Mesothelial cell of epicardium (in vitro differentiated cells): ENCODE measurements at regions not wholly inside any gene's neighbourhood (a gene's known extent, or its start where the extent isn't known, plus 50 kb on each side); places are given as distances from the start of the nearest gene placed in this dataset.

Source experiments
- DNase-seq, 2 experiments: peaks; one replicate each; pipeline ENCODE4 v3.0.0; 2021; ENCODE audit warnings: low spot score in 2 of 2; ENCODE audit not compliant: unreplicated experiment in 2 of 2
- H3K27ac Mint-ChIP-seq: 2 replicates; pipeline ENCODE4 v1.8.0; 2021; ENCODE audit warnings: mixed read lengths
- H3K27me3 Mint-ChIP-seq: 2 replicates; pipeline ENCODE4 v1.8.0; 2021; ENCODE audit warnings: low read depth, mixed read lengths
- H3K36me3 Mint-ChIP-seq: 2 replicates; pipeline ENCODE4 v1.8.0; 2021; ENCODE audit warnings: mixed read lengths
- H3K4me1 Mint-ChIP-seq: 2 replicates; pipeline ENCODE4 v1.8.0; 2021; ENCODE audit warnings: mixed read lengths
- H3K4me3 Mint-ChIP-seq: 2 replicates; pipeline ENCODE4 v1.8.0; 2021; ENCODE audit warnings: mild to moderate bottlenecking, moderate library complexity, mixed read lengths
- H3K9me3 Mint-ChIP-seq: 2 replicates; pipeline ENCODE4 v1.8.0; 2021; ENCODE audit warnings: mixed read lengths
- TF ChIP-seq, protein P1 (sequence below): fragments of 200-600 bp; sonication (generic); IDR thresholded peaks from one replicate; pipeline ENCODE4 v1.5.0; 2021; ENCODE audit warnings: antibody characterized with exemption; ENCODE audit not compliant: unreplicated experiment

DNA sequence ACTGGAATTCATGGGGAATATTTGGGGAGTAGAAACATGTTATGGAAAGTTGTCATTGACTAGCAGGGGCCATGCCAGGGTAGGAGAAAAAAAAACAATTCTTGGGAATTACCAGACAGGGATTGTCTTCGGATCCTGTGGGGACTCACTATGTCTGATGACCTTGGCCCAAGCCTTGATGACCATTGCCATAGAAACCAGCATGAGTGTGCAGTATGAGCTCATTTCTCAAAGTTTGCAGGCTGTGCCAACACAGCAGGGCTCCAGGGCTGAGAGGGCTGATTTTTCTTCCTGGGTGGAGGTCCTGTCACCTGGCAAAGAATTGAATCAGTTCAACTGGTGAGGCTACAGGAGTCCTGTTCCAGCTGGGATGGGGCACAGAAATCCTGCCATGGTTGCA lies 198.3 kb downstream of the ADRA2A start:
- TF ChIP-seq, protein P1, sequence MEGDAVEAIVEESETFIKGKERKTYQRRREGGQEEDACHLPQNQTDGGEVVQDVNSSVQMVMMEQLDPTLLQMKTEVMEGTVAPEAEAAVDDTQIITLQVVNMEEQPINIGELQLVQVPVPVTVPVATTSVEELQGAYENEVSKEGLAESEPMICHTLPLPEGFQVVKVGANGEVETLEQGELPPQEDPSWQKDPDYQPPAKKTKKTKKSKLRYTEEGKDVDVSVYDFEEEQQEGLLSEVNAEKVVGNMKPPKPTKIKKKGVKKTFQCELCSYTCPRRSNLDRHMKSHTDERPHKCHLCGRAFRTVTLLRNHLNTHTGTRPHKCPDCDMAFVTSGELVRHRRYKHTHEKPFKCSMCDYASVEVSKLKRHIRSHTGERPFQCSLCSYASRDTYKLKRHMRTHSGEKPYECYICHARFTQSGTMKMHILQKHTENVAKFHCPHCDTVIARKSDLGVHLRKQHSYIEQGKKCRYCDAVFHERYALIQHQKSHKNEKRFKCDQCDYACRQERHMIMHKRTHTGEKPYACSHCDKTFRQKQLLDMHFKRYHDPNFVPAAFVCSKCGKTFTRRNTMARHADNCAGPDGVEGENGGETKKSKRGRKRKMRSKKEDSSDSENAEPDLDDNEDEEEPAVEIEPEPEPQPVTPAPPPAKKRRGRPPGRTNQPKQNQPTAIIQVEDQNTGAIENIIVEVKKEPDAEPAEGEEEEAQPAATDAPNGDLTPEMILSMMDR: no peak
- no peak overlapping the region for H3K27ac Mint-ChIP-seq
- no peak for DNase-seq
- no peak overlapping the region for H3K4me3 Mint-ChIP-seq
- no peaks in the 10 kb centered on the region for H3K4me1 Mint-ChIP-seq
- no peaks in the 10 kb centered on the region for H3K9me3 Mint-ChIP-seq
- H3K27me3 Mint-ChIP-seq: peaks cover 42% of the 10 kb centered on the region
- no peaks in the 10 kb centered on the region for H3K36me3 Mint-ChIP-seq

DNA sequence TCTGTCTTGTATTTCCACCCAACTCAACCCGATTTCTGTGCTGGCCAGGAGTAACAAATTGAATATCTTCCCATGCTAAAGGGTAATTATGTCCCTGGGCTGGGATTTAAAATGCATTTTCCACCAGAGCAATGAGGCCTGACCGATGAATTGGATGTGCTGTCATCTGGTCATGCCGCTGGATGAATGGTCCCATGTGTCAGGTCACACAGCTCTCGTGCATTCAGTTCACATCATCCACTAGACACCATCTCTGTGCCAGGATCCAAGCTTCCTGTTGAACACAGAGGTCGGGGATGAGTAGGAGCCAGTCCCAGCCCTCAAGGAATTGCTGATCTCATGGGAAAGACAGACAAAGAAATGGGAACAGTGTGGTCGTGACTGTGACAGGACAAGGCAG lies 200.8 kb downstream of the ADRA2A start:
- no peak for DNase-seq
- Mint-ChIP-seq H3K27me3 (peaks cover 36% of the 10 kb centered on the region), H3K4me3 (no peak overlapping the region), H3K27ac (no peak overlapping the region), H3K36me3 (no peaks in the 10 kb centered on the region), H3K4me1 (no peaks in the 10 kb centered on the region), H3K9me3 (no peaks in the 10 kb centered on the region)
- TF ChIP-seq, protein P1: no peak

DNA sequence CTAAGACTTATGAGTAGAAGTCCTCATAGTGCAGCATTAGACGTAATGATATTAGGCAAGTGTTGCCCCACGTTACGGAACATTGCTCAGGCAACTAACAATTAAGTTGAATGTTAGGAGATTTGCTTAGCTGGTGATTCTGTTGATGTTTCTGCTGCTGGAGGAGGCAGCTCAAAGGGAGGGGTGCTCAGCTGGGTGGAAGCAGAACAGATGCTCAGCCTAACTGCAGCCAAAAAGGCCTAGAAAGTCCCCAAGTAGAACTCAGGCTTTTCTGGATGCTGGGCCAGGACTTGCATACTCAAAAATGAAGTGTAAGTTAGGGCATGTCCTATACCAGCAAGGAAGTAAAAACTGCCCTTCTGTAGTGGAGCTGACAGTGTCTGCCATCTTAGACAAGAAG lies 201.4 kb downstream of the ADRA2A start:
- no peak for DNase-seq
- Mint-ChIP-seq H3K9me3 (no peaks in the 10 kb centered on the region), H3K27me3 (peaks cover 35% of the 10 kb centered on the region), H3K4me1 (no peaks in the 10 kb centered on the region), H3K4me3 (no peak overlapping the region), H3K36me3 (no peaks in the 10 kb centered on the region), H3K27ac (no peak overlapping the region)
- TF ChIP-seq, protein P1: no peak

DNA sequence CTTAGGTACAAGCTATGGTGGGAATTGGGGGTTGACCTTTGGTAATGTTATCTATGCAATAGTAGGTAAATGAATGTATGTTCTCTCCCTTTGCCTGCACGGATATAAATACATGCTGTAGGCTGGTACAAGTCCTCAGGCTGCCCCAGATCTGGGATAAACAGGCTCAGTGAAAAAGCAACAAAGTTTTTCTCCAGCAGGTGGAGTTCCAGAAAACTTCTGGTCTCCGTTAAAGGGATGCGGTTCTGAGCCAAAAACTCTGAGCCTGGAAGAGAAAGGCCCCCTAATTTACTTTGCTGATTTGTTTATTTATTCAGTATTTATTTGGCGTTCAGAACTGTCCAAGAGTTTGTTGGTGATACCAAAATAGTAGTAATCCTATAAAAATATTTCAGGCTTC lies 204.7 kb downstream of the ADRA2A start:
- DNase-seq: no peak
- Mint-ChIP-seq H3K4me1 (no peaks in the 10 kb centered on the region), H3K9me3 (no peaks in the 10 kb centered on the region), H3K27ac (no peak overlapping the region), H3K36me3 (no peaks in the 10 kb centered on the region), H3K27me3 (peaks cover 28% of the 10 kb centered on the region), H3K4me3 (no peak overlapping the region)
- TF ChIP-seq, protein P1: peak; percentile 61

DNA sequence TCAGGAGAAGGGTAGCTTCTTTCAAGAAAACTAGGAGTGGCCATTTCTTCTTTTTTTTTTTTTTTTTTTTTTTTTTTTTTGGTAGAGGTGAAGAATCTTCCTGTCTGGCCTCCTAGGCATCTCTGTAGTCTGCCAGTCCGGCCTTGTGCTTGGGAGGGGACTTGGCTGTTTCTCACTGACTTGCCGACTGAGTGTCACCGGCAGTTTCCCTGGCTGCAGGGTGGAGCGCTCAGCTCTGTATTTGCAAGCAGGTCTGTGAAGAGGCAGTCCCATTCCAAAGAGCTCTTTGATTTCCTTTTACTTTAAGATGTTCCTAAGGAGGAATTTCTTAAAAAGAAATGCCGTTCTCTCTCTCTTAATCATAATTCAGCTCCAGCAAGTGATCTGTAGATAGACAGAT lies 212.6 kb downstream of the ADRA2A start:
- Mint-ChIP-seq H3K27ac (no peak overlapping the region), H3K9me3 (no peaks in the 10 kb centered on the region), H3K27me3 (peaks cover 6% of the 10 kb centered on the region), H3K4me1 (peaks cover 2% of the 10 kb centered on the region), H3K36me3 (no peaks in the 10 kb centered on the region), H3K4me3 (no peak overlapping the region)
- DNase-seq: no peak
- TF ChIP-seq, protein P1: no peak

DNA sequence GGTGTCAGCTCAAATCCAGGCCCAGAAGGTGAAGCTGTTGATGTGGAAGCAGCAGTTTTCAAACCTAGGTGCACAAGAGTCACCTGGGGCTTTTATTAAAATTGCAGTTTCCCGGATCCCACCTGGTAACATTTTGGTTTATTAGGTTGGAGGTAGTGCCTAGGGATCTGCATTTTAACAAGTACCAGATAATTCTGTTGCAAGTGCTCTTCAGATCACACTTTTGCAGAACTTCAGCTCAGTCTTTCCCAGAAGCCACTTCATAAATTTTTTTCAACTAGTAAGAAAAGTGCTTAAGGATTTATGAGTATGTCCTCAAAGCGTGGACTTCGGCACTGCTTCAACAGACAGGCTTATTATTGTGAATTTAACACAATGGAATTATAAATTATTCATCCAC lies 213.8 kb downstream of the ADRA2A start:
- TF ChIP-seq, protein P1: no peak
- Mint-ChIP-seq H3K4me1 (peaks cover 11% of the 10 kb centered on the region), H3K27me3 (no peaks in the 10 kb centered on the region), H3K27ac (no peak overlapping the region), H3K36me3 (no peaks in the 10 kb centered on the region), H3K4me3 (no peak overlapping the region), H3K9me3 (no peaks in the 10 kb centered on the region)
- DNase-seq: no peak
